ENCODE measurements at regions not wholly inside any gene's neighbourhood (a gene's known extent, or its start where the extent isn't known, plus 50 kb on each side); places are given as distances from the start of the nearest gene placed in this dataset.

GRCh38 chr15:91523596-91523995 is 329.9 kb upstream of the SLCO3A1 start:
- no peak for DNase-seq

- no peak for DNase-seq
Measured at GRCh38 chr15:91524534-91524933, 329.0 kb upstream of the SLCO3A1 start.

- no peak for DNase-seq
Measured at GRCh38 chr15:91525751-91526150, 327.8 kb upstream of the SLCO3A1 start.

- DNase-seq: no peak
Measured at GRCh38 chr15:91526424-91526823, 327.1 kb upstream of the SLCO3A1 start.

GRCh38 chr15:91528801-91529200 is 324.7 kb upstream of the SLCO3A1 start:
- DNase-seq: no peak

GRCh38 chr15:91529534-91529933 is 324.0 kb upstream of the SLCO3A1 start:
- no peak for DNase-seq

GRCh38 chr15:91530279-91530678 is 323.2 kb upstream of the SLCO3A1 start:
- no peak for DNase-seq

GRCh38 chr15:91530956-91531582 is 322.4 kb upstream of the SLCO3A1 start:
- no peak for DNase-seq

- no peak for DNase-seq
Measured at GRCh38 chr15:91534235-91534634, 319.3 kb upstream of the SLCO3A1 start.

- no peak for DNase-seq
Measured at GRCh38 chr15:91534976-91535375, 318.5 kb upstream of the SLCO3A1 start.

GRCh38 chr15:91535856-91536500 is 317.5 kb upstream of the SLCO3A1 start:
- DNase-seq: no peak

GRCh38 chr15:91537856-91538255 is 315.7 kb upstream of the SLCO3A1 start:
- no peak for DNase-seq

GRCh38 chr15:91538782-91539181 is 314.7 kb upstream of the SLCO3A1 start:
- DNase-seq: no peak

GRCh38 chr15:91541286-91541685 is 312.2 kb upstream of the SLCO3A1 start:
- no peak for DNase-seq

- DNase-seq: no peak
Measured at GRCh38 chr15:91542226-91542625, 311.3 kb upstream of the SLCO3A1 start.

- DNase-seq: no peak
Measured at GRCh38 chr15:91547356-91547755, 306.2 kb upstream of the SLCO3A1 start.

- DNase-seq: no peak
Measured at GRCh38 chr15:91548549-91548948, 305.0 kb upstream of the SLCO3A1 start.

GRCh38 chr15:91549581-91549980 is 303.9 kb upstream of the SLCO3A1 start:
- DNase-seq: no peak

GRCh38 chr15:91552555-91552954 is 301.0 kb upstream of the SLCO3A1 start:
- DNase-seq: no peak

- DNase-seq: no peak
Measured at GRCh38 chr15:91553196-91553854, 300.2 kb upstream of the SLCO3A1 start.

GRCh38 chr15:91555312-91555711 is 298.2 kb upstream of the SLCO3A1 start:
- DNase-seq: no peak

GRCh38 chr15:91556926-91557325 is 296.6 kb upstream of the SLCO3A1 start:
- DNase-seq: no peak

- DNase-seq: no peak
Measured at GRCh38 chr15:91559066-91559465, 294.4 kb upstream of the SLCO3A1 start.

GRCh38 chr15:91561371-91562100 is 292.0 kb upstream of the SLCO3A1 start:
- no peak for DNase-seq

Data from activated effector memory CD4-positive, alpha-beta T cell treated with Interleukin-2 at 50 U/mL for 16 hours (primary cell).